Smooth muscle cell (in vitro differentiated cells): ENCODE measurements at regions not wholly inside any gene's neighbourhood (a gene's known extent, or its start where the extent isn't known, plus 50 kb on each side); places are given as distances from the start of the nearest gene placed in this dataset.
"Not testable (repeated sequence)": the region's sequence is repeated elsewhere in the genome, so short reads cannot be mapped to it uniquely, and the experiment has no call there.

Experiments
- DNase-seq: peaks from one replicate; lab custom pipeline; 2025; ENCODE audit not compliant: unreplicated experiment; lab: John Stamatoyannopoulos, UW
- H2AFZ ChIP-seq: fragments of 200-600 bp; sonication (generic); 2 replicates; pipeline ENCODE4 v1.6.0; 2016; ENCODE audit warnings: antibody characterized with exemption, low read depth, mild to moderate bottlenecking
- H3F3A ChIP-seq: fragments of 200-600 bp; sonication (generic); 2 replicates; pipeline ENCODE4 v1.6.0; 2017; ENCODE audit warnings: antibody characterized with exemption, low read depth
- H3K27ac ChIP-seq: fragments of 200-600 bp; sonication (generic); 2 replicates; pipeline ENCODE4 v1.5.1; 2016; ENCODE audit warnings: low read depth, mild to moderate bottlenecking
- H3K27me3 ChIP-seq: fragments of 200-600 bp; sonication (generic); 2 replicates; pipeline ENCODE4 v1.6.1; 2016; ENCODE audit warnings: low read depth, mild to moderate bottlenecking
- H3K36me3 ChIP-seq: fragments of 200-600 bp; sonication (generic); 2 replicates; pipeline ENCODE4 v1.5.1; 2016; ENCODE audit warnings: low read depth
- H3K4me1 ChIP-seq: fragments of 200-600 bp; sonication (generic); 2 replicates; pipeline ENCODE4 v1.5.1; 2016; ENCODE audit warnings: low read depth
- H3K4me2 ChIP-seq: fragments of 200-600 bp; sonication (generic); 2 replicates; pipeline ENCODE4 v1.6.0; 2016; ENCODE audit warnings: mild to moderate bottlenecking
- H3K4me3 ChIP-seq: fragments of 200-600 bp; sonication (generic); 2 replicates; pipeline ENCODE4 v1.5.1; 2016; ENCODE audit warnings: mild to moderate bottlenecking
- H3K79me2 ChIP-seq: fragments of 200-600 bp; sonication (generic); 2 replicates; pipeline ENCODE4 v1.6.0; 2016; ENCODE audit warnings: low read depth, mild to moderate bottlenecking
- H3K9ac ChIP-seq: fragments of 200-600 bp; sonication (generic); 2 replicates; pipeline ENCODE4 v1.6.0; 2016; ENCODE audit warnings: low read depth
- H3K9me3 ChIP-seq: fragments of 200-600 bp; sonication (generic); replicated peaks from 2 replicates; pipeline ENCODE4 v1.5.1; 2016; ENCODE audit warnings: low read depth
- H4K20me1 ChIP-seq: fragments of 200-600 bp; sonication (generic); 2 replicates; pipeline ENCODE4 v1.6.0; 2016; ENCODE audit warnings: low read depth
- CTCF ChIP-seq: fragments of 200-600 bp; sonication (generic); IDR thresholded peaks from 2 replicates; pipeline ENCODE4 v1.5.1; 2017; ENCODE audit warnings: borderline replicate concordance, mild to moderate bottlenecking, antibody characterized with exemption; ENCODE audit not compliant: insufficient read depth, poor library complexity, severe bottlenecking
- WGBS: methylation state at CpG from one replicate; pipeline ENCODE4 v1.1.7; 2016; ENCODE audit warnings: low lambda C conversion rate; 5-methylcytosine and 5-hydroxymethylcytosine counted together

DNA sequence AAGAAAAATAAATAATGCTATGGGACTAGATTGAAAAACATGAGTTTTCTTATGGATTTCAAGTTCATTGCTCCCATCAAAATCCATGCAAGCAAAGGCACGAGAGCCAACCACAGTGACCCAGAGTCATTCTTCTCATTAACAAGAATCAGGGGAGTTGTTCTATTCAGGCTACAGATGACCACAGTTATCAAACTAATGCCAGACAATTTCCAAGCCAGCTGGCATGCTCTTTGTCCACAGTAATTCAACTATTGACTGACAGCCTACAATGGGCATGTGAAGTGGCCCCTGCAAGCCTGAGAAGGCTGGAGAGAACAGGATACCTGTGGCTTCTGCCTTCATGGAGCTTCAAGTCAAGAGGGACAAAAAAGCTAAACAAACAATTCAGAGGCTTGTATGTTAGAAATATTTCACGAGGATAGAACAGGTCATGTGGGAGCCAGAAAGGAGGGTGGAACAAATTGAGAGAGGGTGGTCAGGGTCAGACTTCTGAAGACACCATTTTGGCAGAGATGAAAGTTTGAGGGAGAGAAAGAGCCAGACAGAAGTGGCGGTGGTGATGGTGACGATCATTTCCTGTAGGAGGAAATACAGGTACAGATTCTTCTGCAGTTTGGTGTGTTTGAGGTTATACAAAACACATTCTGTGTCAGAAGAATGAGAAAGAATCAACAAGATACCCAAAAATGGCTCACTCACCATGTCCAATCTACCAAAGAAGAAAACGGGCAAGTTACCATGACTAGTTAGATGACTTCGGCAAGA, 732.4 kb downstream of the RNF144A start:
- WGBS = 93% methylated on average over 6 of the region's 6 CpGs
- Histone ChIP-seq H3K36me3 (no peaks in the 10 kb centered on the region), H3K9ac (no peak overlapping the region), H2AFZ (no peak overlapping the region), H3K4me1 (peaks cover 3% of the 10 kb centered on the region), H3F3A (no peaks in the 10 kb centered on the region), H3K9me3 (no peaks in the 10 kb centered on the region), H3K27me3 (no peaks in the 10 kb centered on the region), H4K20me1 (no peaks in the 10 kb centered on the region), H3K4me3 (no peak overlapping the region), H3K79me2 (no peaks in the 10 kb centered on the region), H3K27ac (no peak overlapping the region), H3K4me2 (no peak overlapping the region)
- no peak for TF ChIP-seq CTCF
- DNase-seq = no peak

DNA sequence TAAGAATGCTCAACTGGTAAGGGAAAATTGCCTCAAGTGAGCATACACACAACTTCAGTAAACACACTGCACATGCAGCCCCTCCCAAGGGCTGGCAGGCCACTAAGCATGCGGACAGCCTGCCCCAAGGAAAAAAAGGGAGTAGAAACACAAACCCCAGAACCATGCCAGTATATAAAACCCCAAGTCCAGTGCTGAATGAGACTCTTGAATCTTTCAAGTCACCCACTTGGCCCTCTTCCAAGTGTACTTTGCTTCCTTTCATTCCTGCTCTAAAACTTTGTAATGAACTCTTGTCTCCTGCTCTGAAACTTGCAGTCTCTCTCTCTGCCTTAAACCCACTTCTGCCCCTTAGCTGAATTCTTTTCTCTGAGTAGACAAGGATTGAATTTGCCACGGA, 736.4 kb downstream of the RNF144A start:
- Histone ChIP-seq H3F3A (no peaks in the 10 kb centered on the region), H2AFZ (no peak overlapping the region), H3K36me3 (no peaks in the 10 kb centered on the region), H3K79me2 (no peaks in the 10 kb centered on the region), H3K4me2 (no peak overlapping the region), H3K9me3 (no peaks in the 10 kb centered on the region), H3K4me3 (no peak overlapping the region), H4K20me1 (no peaks in the 10 kb centered on the region), H3K27ac (no peak overlapping the region), H3K27me3 (no peaks in the 10 kb centered on the region), H3K4me1 (no peaks in the 10 kb centered on the region), H3K9ac (no peak overlapping the region)
- DNase-seq = no peak
- no peak for TF ChIP-seq CTCF
- 91% methylated on average over 2 of the region's 2 CpGs for WGBS

- H3K79me2 ChIP-seq = no peaks in the 10 kb centered on the region
- H3K4me3 ChIP-seq = no peak overlapping the region
- no peak overlapping the region for H3K27ac ChIP-seq
- no peaks in the 10 kb centered on the region for H3K4me1 ChIP-seq
- WGBS = 93% methylated on average over 2 of the region's 2 CpGs
- no peaks in the 10 kb centered on the region for H4K20me1 ChIP-seq
- no peak for TF ChIP-seq CTCF
- H3K9me3 ChIP-seq = no peaks in the 10 kb centered on the region
- no peaks in the 10 kb centered on the region for H3K36me3 ChIP-seq
- no peak for DNase-seq
- no peaks in the 10 kb centered on the region for H3F3A ChIP-seq
- no peak overlapping the region for H3K4me2 ChIP-seq
- no peaks in the 10 kb centered on the region for H3K27me3 ChIP-seq
- no peak overlapping the region for H2AFZ ChIP-seq
- H3K9ac ChIP-seq = no peak overlapping the region
Measured at GRCh38 chr2:7655629-7656028, 738.4 kb downstream of the RNF144A start.

DNA sequence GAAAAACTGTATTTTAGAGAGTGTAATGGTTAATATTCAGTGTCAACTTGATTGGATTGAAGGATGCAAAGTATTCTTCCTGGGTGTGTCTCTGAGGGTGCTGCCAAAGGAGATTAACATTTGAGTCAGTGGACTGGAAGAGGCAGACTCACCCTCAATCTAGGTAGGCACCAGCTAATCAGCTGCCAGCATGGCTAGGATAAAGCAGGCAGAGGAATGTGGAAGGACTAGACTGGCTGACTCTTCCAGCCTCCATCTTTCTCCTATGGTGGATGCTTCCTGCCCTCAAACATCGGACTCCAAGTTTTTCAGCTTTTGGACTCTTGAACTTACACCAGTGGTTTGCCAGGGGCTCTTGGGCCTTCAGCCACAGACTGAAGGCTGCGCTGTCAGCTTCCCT, 740.3 kb downstream of the RNF144A start:
- not testable (repeated sequence) for H3K27me3 ChIP-seq, H3F3A ChIP-seq
- 89% methylated on average over 2 of the region's 2 CpGs for WGBS

More for the DNA sequence above, 740.3 kb downstream of the RNF144A start:
- H2AFZ ChIP-seq, H3K9me3 ChIP-seq, H4K20me1 ChIP-seq, H3K4me3 ChIP-seq, H3K27ac ChIP-seq, H3K4me2 ChIP-seq, H3K79me2 ChIP-seq, H3K36me3 ChIP-seq, H3K4me1 ChIP-seq, H3K9ac ChIP-seq, DNase-seq: not testable (repeated sequence)
